GM12878 (cell line): ENCODE measurements at regions not wholly inside any gene's neighbourhood (a gene's known extent, or its start where the extent isn't known, plus 50 kb on each side); places are given as distances from the start of the nearest gene placed in this dataset.

Experiments
- POLR2A ChIP-seq: IDR thresholded peaks from 2 replicates; pipeline ENCODE4 v1.6.1; 2011; ENCODE audit warnings: low read depth, mild to moderate bottlenecking, low read length
- POLR2AphosphoS2 ChIP-seq: IDR thresholded peaks from 2 replicates; pipeline ENCODE4 v1.6.1; 2011; ENCODE audit warnings: low read depth, mild to moderate bottlenecking, low read length, improper control_type of control experiment, moderate library complexity
- ZNF622 ChIP-seq: fragments of 450-650 bp; IDR thresholded peaks from 2 replicates; pipeline ENCODE4 v1.6.1; 2017; ENCODE audit warnings: mild to moderate bottlenecking, inconsistent platforms
- TF ChIP-seq, protein P1 (sequence below): IDR thresholded peaks from 2 replicates; pipeline ENCODE4 v1.6.1; 2011; ENCODE audit warnings: low read depth, low read length, improper control_type of control experiment, borderline replicate concordance
- TF ChIP-seq, protein P2 (sequence below): IDR thresholded peaks from 2 replicates; pipeline ENCODE4 v1.6.1; 2012; ENCODE audit warnings: mild to moderate bottlenecking, low read depth, low read length

GRCh38 chr12:30048371-30048770 lies 264.6 kb upstream of the TMTC1 start:
- TF ChIP-seq, protein P1, sequence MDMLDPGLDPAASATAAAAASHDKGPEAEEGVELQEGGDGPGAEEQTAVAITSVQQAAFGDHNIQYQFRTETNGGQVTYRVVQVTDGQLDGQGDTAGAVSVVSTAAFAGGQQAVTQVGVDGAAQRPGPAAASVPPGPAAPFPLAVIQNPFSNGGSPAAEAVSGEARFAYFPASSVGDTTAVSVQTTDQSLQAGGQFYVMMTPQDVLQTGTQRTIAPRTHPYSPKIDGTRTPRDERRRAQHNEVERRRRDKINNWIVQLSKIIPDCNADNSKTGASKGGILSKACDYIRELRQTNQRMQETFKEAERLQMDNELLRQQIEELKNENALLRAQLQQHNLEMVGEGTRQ = no peak
- no peak for TF ChIP-seq ZNF622
- TF ChIP-seq POLR2AphosphoS2 = no peak
- TF ChIP-seq, protein P2, sequence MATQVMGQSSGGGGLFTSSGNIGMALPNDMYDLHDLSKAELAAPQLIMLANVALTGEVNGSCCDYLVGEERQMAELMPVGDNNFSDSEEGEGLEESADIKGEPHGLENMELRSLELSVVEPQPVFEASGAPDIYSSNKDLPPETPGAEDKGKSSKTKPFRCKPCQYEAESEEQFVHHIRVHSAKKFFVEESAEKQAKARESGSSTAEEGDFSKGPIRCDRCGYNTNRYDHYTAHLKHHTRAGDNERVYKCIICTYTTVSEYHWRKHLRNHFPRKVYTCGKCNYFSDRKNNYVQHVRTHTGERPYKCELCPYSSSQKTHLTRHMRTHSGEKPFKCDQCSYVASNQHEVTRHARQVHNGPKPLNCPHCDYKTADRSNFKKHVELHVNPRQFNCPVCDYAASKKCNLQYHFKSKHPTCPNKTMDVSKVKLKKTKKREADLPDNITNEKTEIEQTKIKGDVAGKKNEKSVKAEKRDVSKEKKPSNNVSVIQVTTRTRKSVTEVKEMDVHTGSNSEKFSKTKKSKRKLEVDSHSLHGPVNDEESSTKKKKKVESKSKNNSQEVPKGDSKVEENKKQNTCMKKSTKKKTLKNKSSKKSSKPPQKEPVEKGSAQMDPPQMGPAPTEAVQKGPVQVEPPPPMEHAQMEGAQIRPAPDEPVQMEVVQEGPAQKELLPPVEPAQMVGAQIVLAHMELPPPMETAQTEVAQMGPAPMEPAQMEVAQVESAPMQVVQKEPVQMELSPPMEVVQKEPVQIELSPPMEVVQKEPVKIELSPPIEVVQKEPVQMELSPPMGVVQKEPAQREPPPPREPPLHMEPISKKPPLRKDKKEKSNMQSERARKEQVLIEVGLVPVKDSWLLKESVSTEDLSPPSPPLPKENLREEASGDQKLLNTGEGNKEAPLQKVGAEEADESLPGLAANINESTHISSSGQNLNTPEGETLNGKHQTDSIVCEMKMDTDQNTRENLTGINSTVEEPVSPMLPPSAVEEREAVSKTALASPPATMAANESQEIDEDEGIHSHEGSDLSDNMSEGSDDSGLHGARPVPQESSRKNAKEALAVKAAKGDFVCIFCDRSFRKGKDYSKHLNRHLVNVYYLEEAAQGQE = no peak
- TF ChIP-seq POLR2A = no peak
